Kidney epithelial cell (primary cell): ENCODE measurements at regions not wholly inside any gene's neighbourhood (a gene's known extent, or its start where the extent isn't known, plus 50 kb on each side); places are given as distances from the start of the nearest gene placed in this dataset.

Experiments used
- DNase-seq: peaks from one replicate; pipeline ENCODE4 v3.0.0-alpha.2; 2010; ENCODE audit warnings: low read depth
- H3K27me3 ChIP-seq: 2 replicates; pipeline ENCODE4 v1.6.0; 2011; ENCODE audit warnings: low read length; ENCODE audit not compliant: control insufficient read depth, insufficient read depth
- H3K36me3 ChIP-seq: 2 replicates; pipeline ENCODE4 v1.5.1; 2011; ENCODE audit warnings: low read length; ENCODE audit not compliant: control insufficient read depth, insufficient read depth
- H3K4me3 ChIP-seq: 2 replicates; pipeline ENCODE4 v1.5.1; 2011; ENCODE audit warnings: low read depth, mild to moderate bottlenecking, control low read depth, low read length
- CTCF ChIP-seq: IDR thresholded peaks from 2 replicates; pipeline ENCODE4 v1.5.1; 2011; ENCODE audit warnings: mild to moderate bottlenecking, moderate library complexity, low read length, control low read depth, inconsistent platforms; ENCODE audit not compliant: insufficient read depth, poor library complexity, severe bottlenecking

- Histone ChIP-seq H3K4me3 (no peak overlapping the region), H3K36me3 (no peaks in the 10 kb centered on the region), H3K27me3 (no peaks in the 10 kb centered on the region)
- DNase-seq, result no peak
- TF ChIP-seq CTCF, result no peak
Observed at GRCh38 chr7:18445483-18445882, 50.1 kb upstream of the HDAC9 start.
